Loucy (cell line): ENCODE measurements at regions not wholly inside any gene's neighbourhood (a gene's known extent, or its start where the extent isn't known, plus 50 kb on each side); places are given as distances from the start of the nearest gene placed in this dataset.
A peak's percentile ranks its signal among the peaks of the same experiment; 100 is the strongest.

Source experiments
- H2AFZ ChIP-seq: fragments of 200-600 bp; sonication (generic); 2 replicates; pipeline ENCODE4 v1.6.0; 2016; ENCODE audit warnings: antibody characterized with exemption, mild to moderate bottlenecking, low read length, moderate library complexity
- H3F3A ChIP-seq: fragments of 200-600 bp; 2 replicates; pipeline ENCODE4 v1.6.0; 2016; ENCODE audit warnings: antibody characterized with exemption, low read depth, mild to moderate bottlenecking
- H3K27me3 ChIP-seq: fragments of 200-600 bp; sonication (generic); 2 replicates; pipeline ENCODE4 v1.6.1; 2014; ENCODE audit warnings: low read length, mild to moderate bottlenecking; ENCODE audit not compliant: insufficient read depth, poor library complexity, severe bottlenecking
- H3K36me3 ChIP-seq: fragments of 200-600 bp; sonication (generic); 2 replicates; pipeline ENCODE4 v1.6.1; 2016; ENCODE audit warnings: low read length; ENCODE audit not compliant: insufficient read depth
- H3K4me1 ChIP-seq: fragments of 200-600 bp; sonication (generic); 2 replicates; pipeline ENCODE4 v1.5.1; 2014; ENCODE audit warnings: low read length, mild to moderate bottlenecking; ENCODE audit not compliant: insufficient read depth, poor library complexity, severe bottlenecking
- H3K4me2 ChIP-seq: fragments of 200-600 bp; sonication (generic); 2 replicates; pipeline ENCODE4 v1.6.0; 2014; ENCODE audit warnings: antibody characterized with exemption, low read length, low read depth, mild to moderate bottlenecking; ENCODE audit not compliant: poor library complexity, severe bottlenecking
- H3K4me3 ChIP-seq: fragments of 200-600 bp; sonication (generic); 2 replicates; pipeline ENCODE4 v1.5.1; 2014; ENCODE audit warnings: low read length, mild to moderate bottlenecking, mixed read lengths; ENCODE audit not compliant: poor library complexity, severe bottlenecking
- H3K79me2 ChIP-seq: fragments of 200-600 bp; sonication (generic); 2 replicates; pipeline ENCODE4 v1.6.1; 2014; ENCODE audit warnings: low read length; ENCODE audit not compliant: insufficient read depth
- H3K9ac ChIP-seq: fragments of 200-600 bp; sonication (generic); 2 replicates; pipeline ENCODE4 v1.6.0; 2014; ENCODE audit warnings: mild to moderate bottlenecking, low read depth, low read length, moderate library complexity; ENCODE audit not compliant: poor library complexity, severe bottlenecking
- H3K9me2 ChIP-seq: fragments of 200-600 bp; sonication (generic); replicated peaks from 2 replicates; pipeline ENCODE4 v1.6.1; 2016; ENCODE audit warnings: low read depth, low read length, mixed read lengths
- H3K9me3 ChIP-seq: fragments of 200-600 bp; sonication (generic); 2 replicates; pipeline ENCODE4 v1.6.1; 2014; ENCODE audit warnings: mild to moderate bottlenecking, antibody characterized with exemption, low read length, low read depth; ENCODE audit not compliant: insufficient read depth
- H4K20me1 ChIP-seq: fragments of 200-600 bp; sonication (generic); 2 replicates; pipeline ENCODE4 v1.6.0; 2014; ENCODE audit warnings: antibody characterized with exemption, low read length, mild to moderate bottlenecking; ENCODE audit not compliant: insufficient read depth, poor library complexity, severe bottlenecking
- EZH2phosphoT487 ChIP-seq: fragments of 200-600 bp; IDR thresholded peaks from 2 replicates; pipeline ENCODE4 v1.6.1; 2018; ENCODE audit warnings: antibody characterized with exemption, mild to moderate bottlenecking, moderate library complexity, borderline replicate concordance
- TF ChIP-seq, protein P1 (sequence below): fragments of 200-600 bp; sonication (generic); conservative IDR thresholded peaks from 2 replicates; pipeline ENCODE4 v1.5.1; 2014; ENCODE audit warnings: mild to moderate bottlenecking, antibody characterized with exemption, low read length

- H3F3A ChIP-seq = 0 out of 2 replicates have a peak, but pooled peaks cover 4% of the 10 kb centered on the region
- TF ChIP-seq, protein P1, sequence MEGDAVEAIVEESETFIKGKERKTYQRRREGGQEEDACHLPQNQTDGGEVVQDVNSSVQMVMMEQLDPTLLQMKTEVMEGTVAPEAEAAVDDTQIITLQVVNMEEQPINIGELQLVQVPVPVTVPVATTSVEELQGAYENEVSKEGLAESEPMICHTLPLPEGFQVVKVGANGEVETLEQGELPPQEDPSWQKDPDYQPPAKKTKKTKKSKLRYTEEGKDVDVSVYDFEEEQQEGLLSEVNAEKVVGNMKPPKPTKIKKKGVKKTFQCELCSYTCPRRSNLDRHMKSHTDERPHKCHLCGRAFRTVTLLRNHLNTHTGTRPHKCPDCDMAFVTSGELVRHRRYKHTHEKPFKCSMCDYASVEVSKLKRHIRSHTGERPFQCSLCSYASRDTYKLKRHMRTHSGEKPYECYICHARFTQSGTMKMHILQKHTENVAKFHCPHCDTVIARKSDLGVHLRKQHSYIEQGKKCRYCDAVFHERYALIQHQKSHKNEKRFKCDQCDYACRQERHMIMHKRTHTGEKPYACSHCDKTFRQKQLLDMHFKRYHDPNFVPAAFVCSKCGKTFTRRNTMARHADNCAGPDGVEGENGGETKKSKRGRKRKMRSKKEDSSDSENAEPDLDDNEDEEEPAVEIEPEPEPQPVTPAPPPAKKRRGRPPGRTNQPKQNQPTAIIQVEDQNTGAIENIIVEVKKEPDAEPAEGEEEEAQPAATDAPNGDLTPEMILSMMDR = no peak
- TF ChIP-seq EZH2phosphoT487 = no peak
- peak overlapping the region; percentile 64 for H3K4me2 ChIP-seq
- H3K4me3 ChIP-seq = peak overlapping the region; percentile 43
- no peaks in the 10 kb centered on the region for H3K36me3 ChIP-seq
- no peak overlapping the region for H2AFZ ChIP-seq
- no peaks in the 10 kb centered on the region for H4K20me1 ChIP-seq
- H3K4me1 ChIP-seq = peaks cover 40% of the 10 kb centered on the region
- H3K9ac ChIP-seq = peak overlapping the region; percentile 53
- H3K79me2 ChIP-seq = no peaks in the 10 kb centered on the region
- no peaks in the 10 kb centered on the region for H3K27me3 ChIP-seq
- H3K9me2 ChIP-seq = no peaks in the 10 kb centered on the region
- H3K9me3 ChIP-seq = no peaks in the 10 kb centered on the region
Observed at GRCh38 chr4:163738521-163738920, 244.0 kb downstream of the TMA16 start.

GRCh38 chr4:163744861-163745260, 250.4 kb downstream of the TMA16 start:
- H3K4me2 ChIP-seq = no peak overlapping the region
- no peaks in the 10 kb centered on the region for H3K36me3 ChIP-seq
- TF ChIP-seq, protein P1 = no peak
- no peak for TF ChIP-seq EZH2phosphoT487
- no peaks in the 10 kb centered on the region for H3K9me2 ChIP-seq
- no peak overlapping the region for H3K9ac ChIP-seq
- H3K4me3 ChIP-seq = no peak overlapping the region
- no peak overlapping the region for H2AFZ ChIP-seq
- H3F3A ChIP-seq = no peaks in the 10 kb centered on the region
- H3K4me1 ChIP-seq = peaks cover 10% of the 10 kb centered on the region
- no peaks in the 10 kb centered on the region for H3K9me3 ChIP-seq
- no peaks in the 10 kb centered on the region for H3K27me3 ChIP-seq
- no peaks in the 10 kb centered on the region for H4K20me1 ChIP-seq
- no peaks in the 10 kb centered on the region for H3K79me2 ChIP-seq

- no peak overlapping the region for H3K9ac ChIP-seq
Observed at GRCh38 chr4:163747293-163747692, 252.8 kb downstream of the TMA16 start.

More at GRCh38 chr4:163747293-163747692, 252.8 kb downstream of the TMA16 start:
- H2AFZ ChIP-seq = no peak overlapping the region
- H3K9me2 ChIP-seq = no peaks in the 10 kb centered on the region
- TF ChIP-seq EZH2phosphoT487 = no peak
- TF ChIP-seq, protein P1 = no peak
- H3K4me2 ChIP-seq = no peak overlapping the region
- no peaks in the 10 kb centered on the region for H3F3A ChIP-seq
- no peaks in the 10 kb centered on the region for H3K9me3 ChIP-seq
- no peaks in the 10 kb centered on the region for H3K27me3 ChIP-seq
- H3K79me2 ChIP-seq = no peaks in the 10 kb centered on the region
- no peaks in the 10 kb centered on the region for H3K4me1 ChIP-seq
- H4K20me1 ChIP-seq = no peaks in the 10 kb centered on the region
- no peaks in the 10 kb centered on the region for H3K36me3 ChIP-seq
- no peak overlapping the region for H3K4me3 ChIP-seq
